ENCODE measurements at regions not wholly inside any gene's neighbourhood (a gene's known extent, or its start where the extent isn't known, plus 50 kb on each side); places are given as distances from the start of the nearest gene placed in this dataset.
A peak's percentile ranks its signal among the peaks of the same experiment; 100 is the strongest.

- Histone ChIP-seq H3K4me1 (replicated peaks in 1 of 2; ENCODE audit: control insufficient read depth in 2 of 2, insufficient read depth in 2 of 2, low read length in 2 of 2) (peaks cover 0 to 11% of the 10 kb centered on the region in 2 experiments; a peak in 2 of 5 replicates), H4K20me1 (replicated peaks; ENCODE audit: control insufficient read depth, insufficient read depth, low read length) (no peaks in the 10 kb centered on the region; the same call in 1 of the 2 replicates), H3K9me3 (replicated peaks; ENCODE audit: control insufficient read depth, insufficient read depth, low read depth, low read length) (no peaks in the 10 kb centered on the region), H3K9ac (ENCODE audit: insufficient read depth in 1 of 2, low read depth in 2 of 2, low read length in 2 of 2) (no peak overlapping the region), H3K79me2 (ENCODE audit: control insufficient read depth, insufficient read depth, low read length) (no peaks in the 10 kb centered on the region), H3K4me3 (no peak overlapping the region), H3K27ac (ENCODE audit: extremely low read depth, low read depth, low read length) (no peak overlapping the region), H2AFZ (ENCODE audit: low read depth, low read length) (no peak overlapping the region), H3K4me2 (ENCODE audit: insufficient read depth, low read length) (no peak overlapping the region), H3K9me1 (ENCODE audit: control insufficient read depth, insufficient read depth, low read length) (no peaks in the 10 kb centered on the region), H3K27me3 (ENCODE audit: control insufficient read depth in 2 of 2, insufficient read depth in 2 of 2, low read length in 2 of 2) (peaks cover 9 to 33% of the 10 kb centered on the region in 2 experiments), H3K36me3 (ENCODE audit: control insufficient read depth, insufficient read depth, low read length) (peaks cover 13% of the 10 kb centered on the region; the same call in 1 of the 3 replicates)
- FAIRE-seq: no peak
- no peak for TF ChIP-seq ZNF551 (CRISPR knock-in tag; IDR thresholded peaks at IDR 0.05)
- TF ChIP-seq SNRNP70 (optimal IDR thresholded peaks at IDR 0.05; ENCODE audit: low read depth, low read length): no peak
- no peak for TF ChIP-seq FOSL1 (tag; conservative IDR thresholded peaks at IDR 0.05)
- no peak for TF ChIP-seq ZNF76 (CRISPR knock-in tag; IDR thresholded peaks at IDR 0.05; ENCODE audit: borderline replicate concordance)
- 0 out of 2 replicates have a peak, but pooled peaks have one; percentile 18 for TF ChIP-seq POLR2G (IDR thresholded peaks at IDR 0.05; ENCODE audit: low read depth, low read length)
- no peak for TF ChIP-seq ATF2 (CRISPR knock-in tag; IDR thresholded peaks at IDR 0.05)
- no peak for TF ChIP-seq THAP12 (CRISPR knock-in tag; IDR thresholded peaks at IDR 0.05)
- WGBS (ENCODE audit: insufficient coverage, low coverage, missing lambda C conversion rate): 48% methylated on average over 14 of the region's 16 CpGs
- in situ Hi-C loops (cut with MboI) (loop anchor here (5.0 kb wide), 1 partner anchor 170 kb away; no protein-coding TSS in a partner anchor), intact Hi-C loops (cut with micrococcal nuclease) (no loop called here)
- no TSS peak for BruUV-seq (replicated peaks)
- no peak for ATAC-seq
- DNase-seq (ENCODE audit: extremely low read depth in 1 of 4, low spot score in 3 of 4): no peak
- POLR2A ChIA-PET: interaction anchor here (0.6 kb wide), 1 partner anchor 525 kb away, joined by 4 read pairs; no protein-coding TSS in a partner anchor
- CTCF ChIA-PET (ENCODE audit: low intra/inter-chr PET ratio): no interaction called here
Measured at GRCh38 chr17:77501751-77502625, 361.2 kb downstream of the SEC14L1 start.
